NB4 (cell line): ENCODE measurements at regions not wholly inside any gene's neighbourhood (a gene's known extent, or its start where the extent isn't known, plus 50 kb on each side); places are given as distances from the start of the nearest gene placed in this dataset.

Experiments used
- POLR2A ChIP-seq: IDR thresholded peaks from 2 replicates; pipeline ENCODE4 v1.6.1; 2011; ENCODE audit warnings: mild to moderate bottlenecking; ENCODE audit not compliant: insufficient read length; ENCODE audit errors: extremely low read depth
- TF ChIP-seq, protein P1 (sequence below): IDR thresholded peaks from one replicate; pipeline ENCODE4 v1.5.1; 2012; ENCODE audit warnings: low read depth, low read length
- TF ChIP-seq, protein P2 (sequence below): IDR thresholded peaks from 2 replicates; pipeline ENCODE4 v1.6.1; 2011; ENCODE audit warnings: low read depth, low read length

DNA sequence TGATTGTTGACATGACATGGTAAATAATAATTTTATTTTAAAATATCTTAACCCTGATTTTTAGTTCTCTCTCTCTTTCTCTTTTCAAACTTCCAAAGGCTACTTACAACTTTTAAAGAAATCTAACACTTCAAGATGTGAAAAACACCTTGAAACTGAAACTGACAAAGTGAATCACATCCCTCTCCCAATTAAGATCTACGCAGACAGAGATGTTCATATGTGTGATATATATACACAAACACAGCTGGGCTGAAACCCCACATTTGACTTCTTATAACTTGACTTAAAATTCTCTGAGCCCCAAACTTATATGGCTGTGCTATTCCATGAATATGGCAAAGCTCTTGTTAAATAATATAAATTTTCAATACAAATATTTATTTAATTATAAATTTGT lies 261.2 kb upstream of the PTPRD start:
- TF ChIP-seq, protein P1, sequence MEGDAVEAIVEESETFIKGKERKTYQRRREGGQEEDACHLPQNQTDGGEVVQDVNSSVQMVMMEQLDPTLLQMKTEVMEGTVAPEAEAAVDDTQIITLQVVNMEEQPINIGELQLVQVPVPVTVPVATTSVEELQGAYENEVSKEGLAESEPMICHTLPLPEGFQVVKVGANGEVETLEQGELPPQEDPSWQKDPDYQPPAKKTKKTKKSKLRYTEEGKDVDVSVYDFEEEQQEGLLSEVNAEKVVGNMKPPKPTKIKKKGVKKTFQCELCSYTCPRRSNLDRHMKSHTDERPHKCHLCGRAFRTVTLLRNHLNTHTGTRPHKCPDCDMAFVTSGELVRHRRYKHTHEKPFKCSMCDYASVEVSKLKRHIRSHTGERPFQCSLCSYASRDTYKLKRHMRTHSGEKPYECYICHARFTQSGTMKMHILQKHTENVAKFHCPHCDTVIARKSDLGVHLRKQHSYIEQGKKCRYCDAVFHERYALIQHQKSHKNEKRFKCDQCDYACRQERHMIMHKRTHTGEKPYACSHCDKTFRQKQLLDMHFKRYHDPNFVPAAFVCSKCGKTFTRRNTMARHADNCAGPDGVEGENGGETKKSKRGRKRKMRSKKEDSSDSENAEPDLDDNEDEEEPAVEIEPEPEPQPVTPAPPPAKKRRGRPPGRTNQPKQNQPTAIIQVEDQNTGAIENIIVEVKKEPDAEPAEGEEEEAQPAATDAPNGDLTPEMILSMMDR = no peak
- no peak for TF ChIP-seq POLR2A
- TF ChIP-seq, protein P2, sequence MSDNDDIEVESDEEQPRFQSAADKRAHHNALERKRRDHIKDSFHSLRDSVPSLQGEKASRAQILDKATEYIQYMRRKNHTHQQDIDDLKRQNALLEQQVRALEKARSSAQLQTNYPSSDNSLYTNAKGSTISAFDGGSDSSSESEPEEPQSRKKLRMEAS = no peak
